ENCODE measurements at regions not wholly inside any gene's neighbourhood (a gene's known extent, or its start where the extent isn't known, plus 50 kb on each side); places are given as distances from the start of the nearest gene placed in this dataset.

DNA sequence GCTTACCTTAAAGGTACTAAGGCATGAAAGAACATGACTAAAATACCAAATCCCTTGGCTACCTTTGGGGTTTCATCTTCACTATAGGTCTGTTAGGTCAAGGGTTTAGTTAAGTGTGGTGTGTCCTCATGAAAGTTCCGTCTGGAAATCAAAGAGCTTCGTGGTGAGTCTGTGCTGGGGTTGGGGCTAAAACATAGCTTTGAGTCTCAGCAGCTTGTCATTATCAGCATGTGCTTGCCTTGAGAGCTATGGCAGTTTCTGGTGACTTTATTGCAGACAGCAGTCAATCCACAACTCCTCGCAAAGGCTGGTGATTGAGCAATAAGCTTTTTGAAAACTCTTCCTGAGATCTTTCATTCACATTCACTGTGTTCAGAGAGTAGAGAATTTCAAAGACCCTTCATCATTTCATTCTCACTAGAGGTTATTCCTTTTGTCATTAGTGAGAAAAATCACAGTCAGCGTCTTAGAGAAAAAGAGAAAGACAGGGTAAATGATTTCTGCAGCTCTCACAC, 53.2 kb upstream of the CCDC6 start:
- TF ChIP-seq, protein P1, sequence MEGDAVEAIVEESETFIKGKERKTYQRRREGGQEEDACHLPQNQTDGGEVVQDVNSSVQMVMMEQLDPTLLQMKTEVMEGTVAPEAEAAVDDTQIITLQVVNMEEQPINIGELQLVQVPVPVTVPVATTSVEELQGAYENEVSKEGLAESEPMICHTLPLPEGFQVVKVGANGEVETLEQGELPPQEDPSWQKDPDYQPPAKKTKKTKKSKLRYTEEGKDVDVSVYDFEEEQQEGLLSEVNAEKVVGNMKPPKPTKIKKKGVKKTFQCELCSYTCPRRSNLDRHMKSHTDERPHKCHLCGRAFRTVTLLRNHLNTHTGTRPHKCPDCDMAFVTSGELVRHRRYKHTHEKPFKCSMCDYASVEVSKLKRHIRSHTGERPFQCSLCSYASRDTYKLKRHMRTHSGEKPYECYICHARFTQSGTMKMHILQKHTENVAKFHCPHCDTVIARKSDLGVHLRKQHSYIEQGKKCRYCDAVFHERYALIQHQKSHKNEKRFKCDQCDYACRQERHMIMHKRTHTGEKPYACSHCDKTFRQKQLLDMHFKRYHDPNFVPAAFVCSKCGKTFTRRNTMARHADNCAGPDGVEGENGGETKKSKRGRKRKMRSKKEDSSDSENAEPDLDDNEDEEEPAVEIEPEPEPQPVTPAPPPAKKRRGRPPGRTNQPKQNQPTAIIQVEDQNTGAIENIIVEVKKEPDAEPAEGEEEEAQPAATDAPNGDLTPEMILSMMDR (IDR thresholded peaks at IDR 0.05), result no peak
- TF ChIP-seq, protein P2, sequence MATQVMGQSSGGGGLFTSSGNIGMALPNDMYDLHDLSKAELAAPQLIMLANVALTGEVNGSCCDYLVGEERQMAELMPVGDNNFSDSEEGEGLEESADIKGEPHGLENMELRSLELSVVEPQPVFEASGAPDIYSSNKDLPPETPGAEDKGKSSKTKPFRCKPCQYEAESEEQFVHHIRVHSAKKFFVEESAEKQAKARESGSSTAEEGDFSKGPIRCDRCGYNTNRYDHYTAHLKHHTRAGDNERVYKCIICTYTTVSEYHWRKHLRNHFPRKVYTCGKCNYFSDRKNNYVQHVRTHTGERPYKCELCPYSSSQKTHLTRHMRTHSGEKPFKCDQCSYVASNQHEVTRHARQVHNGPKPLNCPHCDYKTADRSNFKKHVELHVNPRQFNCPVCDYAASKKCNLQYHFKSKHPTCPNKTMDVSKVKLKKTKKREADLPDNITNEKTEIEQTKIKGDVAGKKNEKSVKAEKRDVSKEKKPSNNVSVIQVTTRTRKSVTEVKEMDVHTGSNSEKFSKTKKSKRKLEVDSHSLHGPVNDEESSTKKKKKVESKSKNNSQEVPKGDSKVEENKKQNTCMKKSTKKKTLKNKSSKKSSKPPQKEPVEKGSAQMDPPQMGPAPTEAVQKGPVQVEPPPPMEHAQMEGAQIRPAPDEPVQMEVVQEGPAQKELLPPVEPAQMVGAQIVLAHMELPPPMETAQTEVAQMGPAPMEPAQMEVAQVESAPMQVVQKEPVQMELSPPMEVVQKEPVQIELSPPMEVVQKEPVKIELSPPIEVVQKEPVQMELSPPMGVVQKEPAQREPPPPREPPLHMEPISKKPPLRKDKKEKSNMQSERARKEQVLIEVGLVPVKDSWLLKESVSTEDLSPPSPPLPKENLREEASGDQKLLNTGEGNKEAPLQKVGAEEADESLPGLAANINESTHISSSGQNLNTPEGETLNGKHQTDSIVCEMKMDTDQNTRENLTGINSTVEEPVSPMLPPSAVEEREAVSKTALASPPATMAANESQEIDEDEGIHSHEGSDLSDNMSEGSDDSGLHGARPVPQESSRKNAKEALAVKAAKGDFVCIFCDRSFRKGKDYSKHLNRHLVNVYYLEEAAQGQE (IDR thresholded peaks at IDR 0.05; ENCODE audit: low read depth, low read length), result no peak
- TF ChIP-seq POLR2AphosphoS5 (IDR thresholded peaks at IDR 0.05; ENCODE audit: low read depth, low read length), result no peak
- TF ChIP-seq YY1 (IDR thresholded peaks at IDR 0.05; ENCODE audit: low read depth), result no peak
- no peak for TF ChIP-seq EP300 (IDR thresholded peaks at IDR 0.05; ENCODE audit: borderline replicate concordance in 1 of 2, low read depth in 1 of 2, low read length in 1 of 2)

All from SK-N-SH (cell line).